IPS-15b (cell line): ENCODE measurements at regions not wholly inside any gene's neighbourhood (a gene's known extent, or its start where the extent isn't known, plus 50 kb on each side); places are given as distances from the start of the nearest gene placed in this dataset.
"Not testable (repeated sequence)": the region's sequence is repeated elsewhere in the genome, so short reads cannot be mapped to it uniquely, and the experiment has no call there.

ENCODE experiments used
- H3K27me3 ChIP-seq: one replicate; pipeline ENCODE4 v1.6.1; 2013; ENCODE audit warnings: low read length; ENCODE audit not compliant: control insufficient read depth, insufficient read depth
- H3K36me3 ChIP-seq: one replicate; pipeline ENCODE4 v1.6.1; 2013; ENCODE audit warnings: low read length; ENCODE audit not compliant: control insufficient read depth, insufficient read depth
- H3K4me1 ChIP-seq: one replicate; pipeline ENCODE4 v1.6.1; 2013; ENCODE audit warnings: mild to moderate bottlenecking, low read length; ENCODE audit not compliant: control insufficient read depth, insufficient read depth
- H3K4me3 ChIP-seq: one replicate; pipeline ENCODE4 v1.5.1; 2013; ENCODE audit warnings: low read depth, low read length
- H3K9ac ChIP-seq: one replicate; pipeline ENCODE4 v1.6.1; 2013; ENCODE audit warnings: low read depth, mild to moderate bottlenecking, low read length
- H3K9me3 ChIP-seq: one replicate; pipeline ENCODE4 v1.6.1; 2013; ENCODE audit warnings: mild to moderate bottlenecking, low read length; ENCODE audit not compliant: control insufficient read depth, insufficient read depth

DNA sequence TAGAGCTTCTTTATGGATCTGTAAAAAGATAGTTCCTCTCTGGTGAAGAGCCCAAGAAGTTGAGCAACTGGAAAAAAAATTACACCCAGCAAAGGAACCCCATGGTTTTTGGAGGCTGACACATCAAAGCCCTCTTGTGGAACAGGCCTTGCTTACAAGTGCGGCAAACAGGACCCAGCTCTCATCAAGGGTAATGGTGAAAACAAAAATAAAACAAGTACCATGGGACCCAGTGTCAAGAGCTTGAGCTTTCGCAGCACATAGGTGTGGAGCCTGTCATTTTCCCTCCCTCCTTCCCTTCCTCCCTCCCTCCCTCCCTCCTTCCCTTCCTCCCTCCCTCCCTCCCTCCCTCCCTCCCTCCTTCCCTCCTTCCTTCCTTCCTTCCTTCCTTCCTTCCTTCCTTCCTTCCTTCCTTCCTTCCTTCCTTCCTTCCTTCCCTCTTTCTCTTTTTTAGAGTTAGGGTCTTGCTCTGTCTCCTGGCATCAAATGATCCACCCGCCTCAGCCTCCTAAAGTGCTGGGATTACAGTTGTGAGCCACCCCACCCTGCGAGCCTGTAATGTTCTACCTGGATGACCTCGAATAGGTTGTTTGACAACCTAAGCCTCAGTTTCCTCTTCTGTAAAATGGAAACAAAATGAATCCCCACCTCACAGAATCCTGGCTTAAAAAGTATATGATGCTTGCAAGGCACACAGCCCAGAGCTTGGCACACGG, 114.3 kb upstream of the RPH3A start:
- H3K9me3 ChIP-seq, result no peaks in the 10 kb centered on the region
- H3K9ac ChIP-seq, result no peak overlapping the region
- H3K27me3 ChIP-seq, result peaks cover 2% of the 10 kb centered on the region
- no peaks in the 10 kb centered on the region for H3K36me3 ChIP-seq
- H3K4me3 ChIP-seq, result no peak overlapping the region
- peaks cover 3% of the 10 kb centered on the region for H3K4me1 ChIP-seq

GRCh38 chr12:112680993-112681392, 110.6 kb upstream of the RPH3A start:
- H3K4me3 ChIP-seq, result no peak overlapping the region
- no peaks in the 10 kb centered on the region for H3K27me3 ChIP-seq
- no peak overlapping the region for H3K9ac ChIP-seq
- no peaks in the 10 kb centered on the region for H3K36me3 ChIP-seq
- H3K9me3 ChIP-seq, result no peaks in the 10 kb centered on the region
- H3K4me1 ChIP-seq, result peaks cover 3% of the 10 kb centered on the region

- Histone ChIP-seq H3K27me3 (no peaks in the 10 kb centered on the region), H3K4me1 (no peaks in the 10 kb centered on the region), H3K36me3 (no peaks in the 10 kb centered on the region), H3K9ac (no peak overlapping the region), H3K9me3 (no peaks in the 10 kb centered on the region), H3K4me3 (no peak overlapping the region)
Observed at GRCh38 chr12:112682586-112682985, 109.0 kb upstream of the RPH3A start.

DNA sequence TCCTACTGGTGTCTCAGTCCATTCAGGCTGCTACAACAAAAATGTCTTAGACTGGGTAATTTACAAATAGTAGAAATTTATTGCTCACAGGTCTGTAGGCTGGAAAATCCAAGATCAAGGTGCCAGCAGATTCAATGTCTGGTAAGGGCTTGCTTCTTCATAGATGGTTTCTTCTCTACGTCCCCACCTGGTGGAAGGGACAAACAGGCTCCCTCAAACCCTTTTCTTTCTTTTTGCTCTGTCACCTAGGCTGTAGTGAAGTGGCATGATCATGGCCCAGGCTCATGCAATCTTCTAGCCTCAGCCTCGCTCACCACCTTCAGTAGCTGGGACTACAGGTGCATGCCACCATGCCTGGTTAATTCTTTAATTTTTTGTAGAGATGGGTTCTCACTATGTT, 106.8 kb upstream of the RPH3A start:
- no peak overlapping the region for H3K4me3 ChIP-seq
- H3K9ac ChIP-seq, result no peak overlapping the region
- H3K9me3 ChIP-seq, result no peaks in the 10 kb centered on the region
- H3K36me3 ChIP-seq, result no peaks in the 10 kb centered on the region
- H3K27me3 ChIP-seq, result no peaks in the 10 kb centered on the region
- H3K4me1 ChIP-seq, result no peaks in the 10 kb centered on the region

- no peaks in the 10 kb centered on the region for H3K4me1 ChIP-seq
- H3K9me3 ChIP-seq, result no peaks in the 10 kb centered on the region
- H3K36me3 ChIP-seq, result no peaks in the 10 kb centered on the region
- H3K4me3 ChIP-seq, result no peak overlapping the region
- H3K9ac ChIP-seq, result no peak overlapping the region
- no peaks in the 10 kb centered on the region for H3K27me3 ChIP-seq
Observed at GRCh38 chr12:112685321-112685720, 106.2 kb upstream of the RPH3A start.

DNA sequence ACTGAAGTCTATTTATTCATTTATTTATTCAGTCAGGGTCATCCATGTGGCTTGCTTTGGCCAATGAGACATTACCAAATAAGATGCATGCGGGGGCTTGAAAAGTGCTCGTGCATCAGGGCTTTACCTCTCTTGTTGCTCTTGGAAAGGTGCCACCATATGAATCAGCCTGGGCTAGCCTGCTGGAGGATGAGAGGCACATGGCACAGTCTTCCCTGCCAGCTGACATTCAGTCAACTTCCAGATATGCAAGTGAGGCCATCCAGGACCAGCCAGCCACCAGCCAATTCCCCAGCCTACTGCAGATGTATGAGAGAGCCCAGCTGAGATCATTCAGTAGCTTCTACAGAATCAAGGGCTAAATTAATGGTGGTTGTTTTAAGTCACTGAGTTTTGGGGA, 105.2 kb upstream of the RPH3A start:
- H3K27me3 ChIP-seq, result no peaks in the 10 kb centered on the region
- H3K4me1 ChIP-seq, result no peaks in the 10 kb centered on the region
- no peaks in the 10 kb centered on the region for H3K9me3 ChIP-seq
- no peak overlapping the region for H3K9ac ChIP-seq
- no peaks in the 10 kb centered on the region for H3K36me3 ChIP-seq
- H3K4me3 ChIP-seq, result no peak overlapping the region

DNA sequence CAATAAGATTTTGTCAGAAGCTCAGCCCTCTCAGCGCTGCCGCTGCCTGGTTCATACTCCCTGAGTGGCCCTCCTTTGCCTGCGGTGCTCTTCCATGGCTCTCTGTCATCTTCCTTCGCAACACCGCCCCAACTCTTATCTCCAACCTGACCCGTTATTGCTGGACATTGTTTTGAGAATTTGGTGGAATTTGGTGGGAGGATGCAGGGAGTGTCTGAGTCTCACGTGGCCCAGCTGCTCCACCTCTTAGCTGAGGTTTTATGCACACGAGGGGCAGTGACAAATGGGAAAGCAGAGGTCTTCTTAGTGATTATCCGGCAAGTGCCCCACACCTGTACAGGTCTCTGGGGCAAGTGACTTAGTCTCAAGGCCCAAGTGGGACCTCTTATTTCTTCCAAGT, 97.5 kb upstream of the RPH3A start:
- Histone ChIP-seq H3K36me3 (no peaks in the 10 kb centered on the region), H3K4me3 (no peak overlapping the region), H3K4me1 (no peaks in the 10 kb centered on the region), H3K9ac (no peak overlapping the region), H3K9me3 (no peaks in the 10 kb centered on the region), H3K27me3 (no peaks in the 10 kb centered on the region)

- H3K36me3 ChIP-seq, H3K9me3 ChIP-seq, H3K4me3 ChIP-seq, H3K9ac ChIP-seq, H3K4me1 ChIP-seq, H3K27me3 ChIP-seq: not testable (repeated sequence)
Observed at GRCh38 chr12:112697441-112697840, 94.1 kb upstream of the RPH3A start.

GRCh38 chr12:112705037-112705632, 86.4 kb upstream of the RPH3A start:
- H3K9ac ChIP-seq, result no peak overlapping the region
- no peaks in the 10 kb centered on the region for H3K9me3 ChIP-seq

GRCh38 chr12:112710414-112710813, 81.1 kb upstream of the RPH3A start:
- Histone ChIP-seq H3K27me3 (no peaks in the 10 kb centered on the region), H3K9ac (no peak overlapping the region), H3K9me3 (no peaks in the 10 kb centered on the region), H3K36me3 (no peaks in the 10 kb centered on the region), H3K4me3 (no peak overlapping the region), H3K4me1 (no peaks in the 10 kb centered on the region)

More at GRCh38 chr12:112705037-112705632, 86.4 kb upstream of the RPH3A start:
- no peak overlapping the region for H3K4me3 ChIP-seq
- H3K36me3 ChIP-seq, result no peaks in the 10 kb centered on the region
- H3K4me1 ChIP-seq, result no peaks in the 10 kb centered on the region
- H3K27me3 ChIP-seq, result no peaks in the 10 kb centered on the region

DNA sequence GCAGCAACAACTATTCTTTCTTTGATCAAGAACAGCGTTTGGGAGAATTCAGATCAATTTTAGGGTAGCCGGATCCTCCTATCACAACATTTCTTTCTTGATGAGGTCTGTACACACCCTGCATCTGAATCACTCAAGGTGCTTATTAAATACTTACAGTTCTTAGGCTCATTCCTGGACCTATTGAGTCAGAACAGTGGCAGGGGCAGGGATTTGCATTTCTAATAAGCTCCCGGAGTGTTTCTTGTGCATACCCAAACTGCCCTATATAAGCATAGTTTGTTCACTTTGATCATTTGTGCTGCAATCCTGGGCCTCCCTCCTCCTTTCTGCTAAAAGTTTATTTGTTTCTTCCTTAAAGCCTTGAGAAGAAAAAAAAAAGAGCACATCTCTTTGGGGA, 80.5 kb upstream of the RPH3A start:
- Histone ChIP-seq H3K9me3 (no peaks in the 10 kb centered on the region), H3K36me3 (no peaks in the 10 kb centered on the region), H3K9ac (no peak overlapping the region), H3K4me1 (no peaks in the 10 kb centered on the region), H3K27me3 (no peaks in the 10 kb centered on the region), H3K4me3 (no peak overlapping the region)

GRCh38 chr12:112711507-112711906, 80.0 kb upstream of the RPH3A start:
- Histone ChIP-seq H3K9me3 (no peaks in the 10 kb centered on the region), H3K4me3 (no peak overlapping the region), H3K9ac (no peak overlapping the region), H3K4me1 (peaks cover 2% of the 10 kb centered on the region), H3K36me3 (no peaks in the 10 kb centered on the region), H3K27me3 (no peaks in the 10 kb centered on the region)
